GM23338 (cell line): ENCODE measurements at regions not wholly inside any gene's neighbourhood (a gene's known extent, or its start where the extent isn't known, plus 50 kb on each side); places are given as distances from the start of the nearest gene placed in this dataset.

Experiments used
- CREB1 ChIP-seq: fragments of 250-450 bp; sonication (Bioruptor Pico); IDR thresholded peaks from 2 replicates; pipeline ENCODE4 v1.5.0; 2020; ENCODE audit warnings: low read depth, mild to moderate bottlenecking, moderate library complexity
- CTCF ChIP-seq, 2 experiments: fragments of 200-600 bp in 1 of 2; sonication (generic) in 1 of 2; conservative IDR thresholded peaks; 2 replicates each; pipeline versions ENCODE4 v1.5.1 to v1.6.1; 2016 to 2017; ENCODE audit warnings: antibody characterized with exemption in 2 of 2, low read depth in 2 of 2, mild to moderate bottlenecking in 2 of 2, moderate library complexity in 1 of 2
- ETS1 ChIP-seq: IDR thresholded peaks from 2 replicates; pipeline ENCODE4 v1.6.1; 2016; ENCODE audit warnings: antibody characterized with exemption
- EZH2 ChIP-seq: fragments of 200-600 bp; sonication (generic); IDR thresholded peaks from one replicate; pipeline ENCODE4 v1.8.0; 2017; ENCODE audit warnings: antibody characterized with exemption, mild to moderate bottlenecking, low read depth; ENCODE audit not compliant: unreplicated experiment
- EZH2phosphoT487 ChIP-seq: fragments of 200-600 bp; sonication (generic); IDR thresholded peaks from one replicate; pipeline ENCODE4 v1.8.1; 2018; ENCODE audit warnings: antibody characterized with exemption; ENCODE audit not compliant: unreplicated experiment
- JUNB ChIP-seq: IDR thresholded peaks from one replicate; pipeline ENCODE4 v1.6.1; 2016; ENCODE audit warnings: antibody characterized with exemption; ENCODE audit not compliant: unreplicated experiment
- NANOG ChIP-seq: IDR thresholded peaks from 2 replicates; pipeline ENCODE4 v1.6.1; 2016; ENCODE audit warnings: antibody characterized with exemption, borderline replicate concordance
- POLR2AphosphoS5 ChIP-seq: IDR thresholded peaks from 2 replicates; pipeline ENCODE4 v1.6.1; 2016; ENCODE audit warnings: antibody characterized with exemption, low read depth
- REST ChIP-seq: IDR thresholded peaks from one replicate; pipeline ENCODE4 v1.6.1; 2018; ENCODE audit warnings: antibody characterized with exemption; ENCODE audit not compliant: unreplicated experiment
- STAT1 ChIP-seq: IDR thresholded peaks from one replicate; pipeline ENCODE4 v1.6.1; 2016; ENCODE audit warnings: antibody characterized with exemption; ENCODE audit not compliant: unreplicated experiment
- ZNF114 ChIP-seq: fragments of 250-450 bp; sonication (Bioruptor Pico); IDR thresholded peaks from 2 replicates; pipeline ENCODE4 v1.5.0; 2020; ENCODE audit warnings: mild to moderate bottlenecking, moderate library complexity

- TF ChIP-seq REST (no peak), CTCF (conservative IDR thresholded peaks at IDR 0.05; ENCODE audit: low read depth in 2 of 2) (0 out of 4 replicates have a peak, but pooled peaks of 1 of the 2 experiments have one; percentile 21), POLR2AphosphoS5 (no peak), ETS1 (no peak), STAT1 (no peak), JUNB (no peak), ZNF114 (CRISPR knock-in tag) (no peak), EZH2 (no peak), CREB1 (CRISPR knock-in tag) (no peak), EZH2phosphoT487 (no peak), NANOG (no peak)
These were observed 708.6 kb downstream of the C4orf33 start for GRCh38 chr4:129804461-129804981.
